Epithelial cell of esophagus (primary cell): ENCODE measurements at regions not wholly inside any gene's neighbourhood (a gene's known extent, or its start where the extent isn't known, plus 50 kb on each side); places are given as distances from the start of the nearest gene placed in this dataset.
"Not testable (repeated sequence)": the region's sequence is repeated elsewhere in the genome, so short reads cannot be mapped to it uniquely, and the experiment has no call there.

Experiments
- DNase-seq: peaks from one replicate; pipeline ENCODE4 v3.0.0; 2010; ENCODE audit warnings: low read depth
- H3K4me3 ChIP-seq: 2 replicates; pipeline ENCODE4 v1.5.1; 2011; ENCODE audit warnings: mild to moderate bottlenecking, low read length, control low read depth
- TF ChIP-seq, protein P1 (sequence below): IDR thresholded peaks from 2 replicates; pipeline ENCODE4 v1.5.1; 2011; ENCODE audit warnings: low read depth, mild to moderate bottlenecking, low read length, control low read depth, inconsistent platforms; ENCODE audit not compliant: insufficient read depth; ENCODE audit errors: missing control alignments

DNA sequence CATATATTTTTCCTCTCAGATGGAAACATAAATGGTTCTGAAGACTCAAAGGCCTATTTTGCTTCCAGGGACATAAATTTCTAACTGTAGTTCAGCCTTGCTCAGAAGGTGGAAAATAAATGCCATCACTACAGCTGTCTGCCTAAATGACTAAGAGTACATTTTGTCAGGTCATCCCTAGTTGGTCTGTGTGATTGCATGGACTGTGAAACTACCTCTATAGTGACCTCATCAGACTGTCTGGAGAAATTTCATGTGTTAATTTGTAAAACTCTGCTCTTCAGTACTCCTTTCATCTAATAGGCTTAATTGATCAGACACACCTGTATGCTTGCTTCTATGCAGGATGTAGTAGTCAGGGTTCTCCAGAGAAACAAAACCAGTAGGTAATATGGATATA lies 886.9 kb downstream of the AMY1C start:
- no peak overlapping the region for H3K4me3 ChIP-seq
- DNase-seq = peak; percentile 26
- TF ChIP-seq, protein P1, sequence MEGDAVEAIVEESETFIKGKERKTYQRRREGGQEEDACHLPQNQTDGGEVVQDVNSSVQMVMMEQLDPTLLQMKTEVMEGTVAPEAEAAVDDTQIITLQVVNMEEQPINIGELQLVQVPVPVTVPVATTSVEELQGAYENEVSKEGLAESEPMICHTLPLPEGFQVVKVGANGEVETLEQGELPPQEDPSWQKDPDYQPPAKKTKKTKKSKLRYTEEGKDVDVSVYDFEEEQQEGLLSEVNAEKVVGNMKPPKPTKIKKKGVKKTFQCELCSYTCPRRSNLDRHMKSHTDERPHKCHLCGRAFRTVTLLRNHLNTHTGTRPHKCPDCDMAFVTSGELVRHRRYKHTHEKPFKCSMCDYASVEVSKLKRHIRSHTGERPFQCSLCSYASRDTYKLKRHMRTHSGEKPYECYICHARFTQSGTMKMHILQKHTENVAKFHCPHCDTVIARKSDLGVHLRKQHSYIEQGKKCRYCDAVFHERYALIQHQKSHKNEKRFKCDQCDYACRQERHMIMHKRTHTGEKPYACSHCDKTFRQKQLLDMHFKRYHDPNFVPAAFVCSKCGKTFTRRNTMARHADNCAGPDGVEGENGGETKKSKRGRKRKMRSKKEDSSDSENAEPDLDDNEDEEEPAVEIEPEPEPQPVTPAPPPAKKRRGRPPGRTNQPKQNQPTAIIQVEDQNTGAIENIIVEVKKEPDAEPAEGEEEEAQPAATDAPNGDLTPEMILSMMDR = no peak

DNA sequence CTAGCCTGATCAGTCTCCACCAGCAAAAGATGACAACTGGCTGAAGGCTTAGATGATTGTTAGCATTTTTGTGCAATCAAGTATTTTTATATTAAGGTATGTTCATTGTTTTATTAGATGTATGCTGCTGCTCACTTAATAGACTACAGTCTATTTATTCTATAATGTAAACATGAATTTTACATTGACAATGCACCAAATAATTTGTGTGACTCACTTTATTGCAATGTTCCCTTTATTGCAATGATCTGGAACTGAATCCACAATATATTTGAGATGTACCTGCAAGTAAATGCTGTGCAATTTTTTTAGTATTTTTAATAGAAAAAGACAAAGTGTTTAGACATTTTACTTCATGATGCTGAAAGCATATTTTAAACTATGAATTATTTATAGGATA lies 896.5 kb downstream of the AMY1C start:
- TF ChIP-seq, protein P1 = no peak
- H3K4me3 ChIP-seq = no peak overlapping the region
- DNase-seq = no peak

DNA sequence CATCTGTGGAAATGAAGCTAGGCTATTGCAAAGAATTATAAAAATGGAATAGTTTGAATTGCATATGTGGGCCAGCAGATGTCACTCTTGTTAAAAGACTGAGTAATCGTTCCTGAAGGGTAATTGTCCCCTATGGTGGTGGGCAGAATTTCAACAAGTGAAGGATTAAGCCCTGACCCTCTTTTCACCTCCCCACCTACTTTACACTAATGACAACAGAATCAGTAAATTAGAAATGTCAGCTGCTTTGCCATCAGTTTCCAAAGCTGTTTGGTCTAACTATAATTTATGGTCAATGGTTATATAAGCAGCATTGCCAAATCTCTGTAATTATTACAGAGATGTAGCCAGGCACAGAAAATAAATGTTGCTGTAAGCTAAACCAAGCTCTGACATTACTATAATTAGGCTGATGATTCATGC lies 898.6 kb downstream of the AMY1C start:
- TF ChIP-seq, protein P1 = peak; percentile 48
- peak; percentile 27 for DNase-seq

DNA sequence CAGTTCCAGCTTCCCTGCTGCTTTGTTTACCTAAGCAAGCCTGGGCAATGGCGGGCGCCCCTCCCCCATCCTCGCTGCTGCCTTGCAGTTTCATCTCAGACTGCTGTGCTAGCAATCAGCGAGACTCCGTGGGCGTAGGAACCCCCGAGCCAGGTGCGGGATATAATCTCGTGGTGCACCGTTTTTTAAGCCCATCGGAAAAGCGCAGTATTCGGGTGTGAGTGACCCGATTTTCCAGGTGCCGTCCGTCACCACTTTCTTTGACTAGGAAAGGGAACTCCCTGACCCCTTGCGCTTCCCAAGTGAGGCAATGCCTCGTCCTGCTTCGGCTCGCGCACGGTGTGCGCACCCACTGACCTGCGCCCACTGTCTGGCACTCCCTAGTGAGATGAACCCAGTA lies 914.7 kb downstream of the AMY1C start:
- not testable (repeated sequence) for H3K4me3 ChIP-seq, DNase-seq

More for the DNA sequence above, 898.6 kb downstream of the AMY1C start:
- H3K4me3 ChIP-seq = no peak overlapping the region

DNA sequence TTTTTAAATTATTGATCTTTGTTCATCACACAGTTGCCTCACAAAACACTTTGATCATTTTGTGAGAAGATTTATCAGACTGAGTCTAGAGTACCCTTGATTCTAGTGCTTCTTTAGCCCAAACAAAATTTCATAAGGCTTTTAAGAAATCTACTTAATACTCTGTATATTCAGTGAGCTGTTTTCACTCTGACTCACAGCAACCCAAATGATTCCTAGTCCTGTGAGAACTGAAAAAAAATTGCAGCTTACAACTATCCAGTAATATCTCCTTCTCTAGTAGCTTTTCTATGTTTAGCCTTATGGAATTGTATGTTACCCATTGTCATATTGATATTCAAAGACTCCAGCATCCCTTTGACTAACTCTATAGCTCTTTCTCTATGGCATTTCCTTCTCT lies 915.6 kb downstream of the AMY1C start:
- no peak overlapping the region for H3K4me3 ChIP-seq
- DNase-seq = no peak
- TF ChIP-seq, protein P1 = no peak

DNA sequence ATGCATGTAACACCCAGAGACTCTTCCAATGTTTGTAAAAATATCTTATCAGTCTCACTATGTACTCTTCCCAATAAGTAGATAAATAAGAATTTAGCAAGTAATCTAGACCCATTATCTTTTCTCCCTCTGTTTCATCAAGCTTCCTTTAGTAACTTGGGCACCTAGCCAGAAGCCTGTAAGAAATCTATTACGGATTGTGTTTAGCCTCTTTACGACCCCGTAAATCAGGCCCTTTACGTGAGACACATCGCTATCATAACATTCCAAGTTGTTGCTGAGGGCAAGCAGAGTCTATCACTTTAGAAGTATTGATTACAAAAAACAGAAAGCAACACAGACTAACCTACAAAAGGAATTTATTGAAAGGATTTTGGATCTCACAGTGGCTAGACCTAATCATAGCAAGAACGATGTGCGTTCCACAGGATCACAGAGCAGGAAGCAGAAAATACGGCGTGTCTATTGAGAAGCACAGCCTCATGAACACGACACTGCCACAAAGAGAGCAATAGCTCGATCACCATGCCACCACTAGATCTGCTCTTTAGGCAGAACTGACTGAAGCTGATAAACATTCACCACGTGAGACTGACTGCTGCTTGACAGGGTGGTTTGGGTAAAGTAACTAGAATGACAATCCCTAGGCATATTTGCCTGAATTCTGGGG lies 922.1 kb downstream of the AMY1C start:
- H3K4me3 ChIP-seq = no peak overlapping the region
- no peak for DNase-seq
- TF ChIP-seq, protein P1 = no peak

DNA sequence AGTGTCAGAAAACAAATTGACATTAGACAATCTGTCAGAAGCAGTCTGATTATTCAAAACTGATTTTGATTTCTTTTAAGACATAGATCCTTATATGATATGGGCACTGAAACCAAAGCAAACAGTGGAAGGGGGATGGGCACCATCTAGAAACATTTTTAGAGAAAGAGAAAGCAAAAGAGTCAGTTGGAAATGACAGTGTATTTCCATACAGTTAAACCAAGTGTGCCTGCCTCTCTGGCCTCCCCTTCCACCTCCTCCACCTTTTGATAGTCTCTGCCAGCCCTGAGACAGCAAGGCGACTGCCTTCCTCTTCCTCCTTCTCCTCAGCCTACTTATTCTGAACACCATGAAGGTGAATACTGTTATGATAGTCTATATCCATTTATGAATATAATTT lies 949.7 kb downstream of the AMY1C start:
- no peak overlapping the region for H3K4me3 ChIP-seq
- TF ChIP-seq, protein P1 = no peak

More for the DNA sequence above, 949.7 kb downstream of the AMY1C start:
- no peak for DNase-seq
